Loucy (cell line): ENCODE measurements at regions not wholly inside any gene's neighbourhood (a gene's known extent, or its start where the extent isn't known, plus 50 kb on each side); places are given as distances from the start of the nearest gene placed in this dataset.

Source experiments
- H2AFZ ChIP-seq: fragments of 200-600 bp; sonication (generic); 2 replicates; pipeline ENCODE4 v1.6.0; 2016; ENCODE audit warnings: antibody characterized with exemption, mild to moderate bottlenecking, low read length, moderate library complexity
- H3F3A ChIP-seq: fragments of 200-600 bp; 2 replicates; pipeline ENCODE4 v1.6.0; 2016; ENCODE audit warnings: antibody characterized with exemption, low read depth, mild to moderate bottlenecking
- H3K27me3 ChIP-seq: fragments of 200-600 bp; sonication (generic); 2 replicates; pipeline ENCODE4 v1.6.1; 2014; ENCODE audit warnings: low read length, mild to moderate bottlenecking; ENCODE audit not compliant: insufficient read depth, poor library complexity, severe bottlenecking
- H3K36me3 ChIP-seq: fragments of 200-600 bp; sonication (generic); 2 replicates; pipeline ENCODE4 v1.6.1; 2016; ENCODE audit warnings: low read length; ENCODE audit not compliant: insufficient read depth
- H3K4me1 ChIP-seq: fragments of 200-600 bp; sonication (generic); 2 replicates; pipeline ENCODE4 v1.5.1; 2014; ENCODE audit warnings: low read length, mild to moderate bottlenecking; ENCODE audit not compliant: insufficient read depth, poor library complexity, severe bottlenecking
- H3K4me2 ChIP-seq: fragments of 200-600 bp; sonication (generic); 2 replicates; pipeline ENCODE4 v1.6.0; 2014; ENCODE audit warnings: antibody characterized with exemption, low read length, low read depth, mild to moderate bottlenecking; ENCODE audit not compliant: poor library complexity, severe bottlenecking
- H3K4me3 ChIP-seq: fragments of 200-600 bp; sonication (generic); 2 replicates; pipeline ENCODE4 v1.5.1; 2014; ENCODE audit warnings: low read length, mild to moderate bottlenecking, mixed read lengths; ENCODE audit not compliant: poor library complexity, severe bottlenecking
- H3K79me2 ChIP-seq: fragments of 200-600 bp; sonication (generic); 2 replicates; pipeline ENCODE4 v1.6.1; 2014; ENCODE audit warnings: low read length; ENCODE audit not compliant: insufficient read depth
- H3K9ac ChIP-seq: fragments of 200-600 bp; sonication (generic); 2 replicates; pipeline ENCODE4 v1.6.0; 2014; ENCODE audit warnings: mild to moderate bottlenecking, low read depth, low read length, moderate library complexity; ENCODE audit not compliant: poor library complexity, severe bottlenecking
- H3K9me2 ChIP-seq: fragments of 200-600 bp; sonication (generic); replicated peaks from 2 replicates; pipeline ENCODE4 v1.6.1; 2016; ENCODE audit warnings: low read depth, low read length, mixed read lengths
- H3K9me3 ChIP-seq: fragments of 200-600 bp; sonication (generic); 2 replicates; pipeline ENCODE4 v1.6.1; 2014; ENCODE audit warnings: mild to moderate bottlenecking, antibody characterized with exemption, low read length, low read depth; ENCODE audit not compliant: insufficient read depth
- H4K20me1 ChIP-seq: fragments of 200-600 bp; sonication (generic); 2 replicates; pipeline ENCODE4 v1.6.0; 2014; ENCODE audit warnings: antibody characterized with exemption, low read length, mild to moderate bottlenecking; ENCODE audit not compliant: insufficient read depth, poor library complexity, severe bottlenecking
- CTCF ChIP-seq: fragments of 200-600 bp; sonication (generic); conservative IDR thresholded peaks from 2 replicates; pipeline ENCODE4 v1.5.1; 2014; ENCODE audit warnings: mild to moderate bottlenecking, antibody characterized with exemption, low read length
- EZH2phosphoT487 ChIP-seq: fragments of 200-600 bp; IDR thresholded peaks from 2 replicates; pipeline ENCODE4 v1.6.1; 2018; ENCODE audit warnings: antibody characterized with exemption, mild to moderate bottlenecking, moderate library complexity, borderline replicate concordance

GRCh38 chr4:131084997-131085396, 1989.0 kb downstream of the C4orf33 start:
- H3K79me2 ChIP-seq: no peaks in the 10 kb centered on the region
- no peaks in the 10 kb centered on the region for H3K9me3 ChIP-seq
- no peaks in the 10 kb centered on the region for H3K36me3 ChIP-seq
- no peaks in the 10 kb centered on the region for H4K20me1 ChIP-seq
- H3K4me3 ChIP-seq: no peak overlapping the region
- no peaks in the 10 kb centered on the region for H3F3A ChIP-seq
- H2AFZ ChIP-seq: peak overlapping the region; percentile 28; the same call in 1 of the 2 replicates
- no peak for TF ChIP-seq EZH2phosphoT487
- no peak overlapping the region for H3K4me2 ChIP-seq
- H3K27me3 ChIP-seq: no peaks in the 10 kb centered on the region
- H3K4me1 ChIP-seq: no peaks in the 10 kb centered on the region
- H3K9me2 ChIP-seq: no peaks in the 10 kb centered on the region
- H3K9ac ChIP-seq: no peak overlapping the region

GRCh38 chr4:131091896-131092295, 1995.9 kb downstream of the C4orf33 start:
- H3K9me2 ChIP-seq: no peaks in the 10 kb centered on the region
- H3K36me3 ChIP-seq: no peaks in the 10 kb centered on the region
- H3K4me1 ChIP-seq: no peaks in the 10 kb centered on the region
- H3F3A ChIP-seq: no peaks in the 10 kb centered on the region
- no peak overlapping the region for H3K4me3 ChIP-seq
- H2AFZ ChIP-seq: no peak overlapping the region
- H3K79me2 ChIP-seq: no peaks in the 10 kb centered on the region
- H3K4me2 ChIP-seq: no peak overlapping the region
- H3K9ac ChIP-seq: no peak overlapping the region
- H3K9me3 ChIP-seq: no peaks in the 10 kb centered on the region
- H3K27me3 ChIP-seq: no peaks in the 10 kb centered on the region
- peak; percentile 80 for TF ChIP-seq CTCF
- no peak for TF ChIP-seq EZH2phosphoT487
- H4K20me1 ChIP-seq: no peaks in the 10 kb centered on the region

GRCh38 chr4:131093303-131093702, 1997.4 kb downstream of the C4orf33 start:
- Histone ChIP-seq H3K4me1 (no peaks in the 10 kb centered on the region), H3K27me3 (no peaks in the 10 kb centered on the region), H3K9ac (no peak overlapping the region), H2AFZ (no peak overlapping the region), H3K79me2 (no peaks in the 10 kb centered on the region), H3K9me3 (no peaks in the 10 kb centered on the region), H4K20me1 (no peaks in the 10 kb centered on the region), H3F3A (no peaks in the 10 kb centered on the region), H3K4me3 (no peak overlapping the region), H3K4me2 (no peak overlapping the region), H3K9me2 (no peaks in the 10 kb centered on the region), H3K36me3 (no peaks in the 10 kb centered on the region)
- TF ChIP-seq CTCF: no peak
- TF ChIP-seq EZH2phosphoT487: no peak

- Histone ChIP-seq H3K36me3 (no peaks in the 10 kb centered on the region), H3K27me3 (no peaks in the 10 kb centered on the region), H3K4me3 (no peak overlapping the region), H3K79me2 (no peaks in the 10 kb centered on the region), H3F3A (no peaks in the 10 kb centered on the region), H2AFZ (no peak overlapping the region), H3K4me1 (no peaks in the 10 kb centered on the region), H3K9me3 (peaks cover 8% of the 10 kb centered on the region; the same call in 1 of the 2 replicates), H3K9me2 (no peaks in the 10 kb centered on the region), H4K20me1 (no peaks in the 10 kb centered on the region), H3K4me2 (no peak overlapping the region), H3K9ac (no peak overlapping the region)
- TF ChIP-seq CTCF (no peak), EZH2phosphoT487 (no peak)
These were observed 2003.0 kb downstream of the C4orf33 start for GRCh38 chr4:131098976-131099375.
